LoVo (cell line): ENCODE measurements at regions not wholly inside any gene's neighbourhood (a gene's known extent, or its start where the extent isn't known, plus 50 kb on each side); places are given as distances from the start of the nearest gene placed in this dataset.
A peak's percentile ranks its signal among the peaks of the same experiment; 100 is the strongest.

ENCODE experiments used
- DNase-seq: peaks from one replicate; pipeline ENCODE4 v3.0.0-alpha.2; 2016; ENCODE audit warnings: low spot score

DNA sequence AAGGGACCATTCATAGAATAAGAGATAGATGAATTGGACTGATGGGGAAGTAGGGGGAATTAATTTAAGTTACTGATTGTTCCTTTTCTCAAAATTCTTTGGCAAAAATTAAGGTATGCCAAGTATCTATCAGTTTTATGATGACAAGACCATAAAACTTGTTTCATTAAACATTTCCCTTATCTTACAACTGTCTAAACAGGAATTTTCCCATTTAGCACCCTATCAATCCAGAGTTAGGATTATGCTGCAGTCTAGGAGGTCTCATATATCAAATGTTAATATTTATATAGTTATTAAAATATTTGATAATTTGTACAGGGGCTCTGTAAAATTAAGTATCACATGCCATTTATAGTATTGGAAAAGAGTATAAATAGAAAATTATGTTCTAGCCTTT is 51.5 kb upstream of the ARID1B start:
- DNase-seq: no peak

GRCh38 chr6:156720691-156721685 is 56.2 kb upstream of the ARID1B start:
- peak; percentile 22 for DNase-seq

DNA sequence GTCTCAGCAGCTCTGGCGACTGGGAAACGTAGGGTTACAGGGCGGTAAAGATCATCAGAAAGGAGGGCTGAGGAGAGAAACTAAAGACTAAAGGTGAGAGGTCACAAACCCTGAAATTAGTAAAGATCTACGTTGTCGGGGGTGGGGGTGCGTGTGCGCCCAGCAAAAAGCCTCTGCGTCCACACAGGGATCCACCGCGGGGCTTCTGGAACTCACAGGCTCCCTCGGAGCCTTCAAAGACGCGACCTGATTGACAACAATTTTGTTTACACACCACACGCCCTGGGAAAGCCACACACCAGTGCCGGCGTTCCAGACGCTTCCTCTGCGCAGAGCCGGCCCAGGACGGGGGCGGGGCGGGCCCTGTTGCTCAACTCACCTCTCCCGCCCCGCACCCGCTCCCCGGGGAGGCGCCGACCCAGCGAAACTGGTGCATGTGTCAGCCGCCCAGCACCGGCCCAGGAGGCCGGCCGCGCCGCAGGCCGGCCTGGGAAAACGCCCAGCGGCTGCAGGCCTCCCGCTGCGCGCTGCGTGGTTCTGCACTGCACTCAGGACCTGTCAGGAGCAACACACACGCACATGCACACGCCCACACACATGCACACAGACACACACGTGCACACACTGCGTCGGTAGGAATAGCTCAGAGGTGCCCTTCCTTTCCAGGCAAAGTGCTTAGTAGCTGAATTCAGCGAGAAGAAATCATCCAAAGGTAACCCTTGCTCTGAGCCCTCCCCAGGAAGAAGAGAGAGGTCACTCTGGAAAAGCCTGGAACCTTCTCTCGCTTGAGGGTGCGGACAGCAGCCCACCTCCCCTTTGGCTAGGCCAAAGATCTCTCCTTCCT is 57.2 kb upstream of the ARID1B start:
- DNase-seq: peak; percentile 96

GRCh38 chr6:156719395-156719719 is 57.8 kb upstream of the ARID1B start:
- DNase-seq: peak; percentile 12

GRCh38 chr6:156718647-156719394 is 58.4 kb upstream of the ARID1B start:
- no peak for DNase-seq

DNA sequence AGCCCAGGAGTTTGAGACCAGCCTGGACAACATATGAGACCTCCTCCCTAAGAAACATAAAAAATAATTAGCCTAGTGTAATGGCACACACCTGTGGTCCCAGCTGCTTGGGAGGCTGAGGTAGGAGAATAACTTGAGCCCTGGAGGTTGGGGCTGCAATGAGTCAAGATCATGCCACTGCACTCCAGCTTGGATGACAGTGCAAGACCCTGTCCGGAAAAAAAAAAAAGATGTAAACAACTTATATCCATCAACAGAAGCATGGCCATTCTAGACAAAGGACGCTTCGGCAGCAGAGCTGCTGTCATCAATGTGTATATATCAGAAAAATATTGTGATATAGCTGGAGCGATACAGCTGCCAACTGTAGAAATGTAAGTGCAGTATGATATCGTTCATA is 59.6 kb upstream of the ARID1B start:
- DNase-seq: no peak

GRCh38 chr6:156715839-156716238 is 61.3 kb upstream of the ARID1B start:
- no peak for DNase-seq

DNA sequence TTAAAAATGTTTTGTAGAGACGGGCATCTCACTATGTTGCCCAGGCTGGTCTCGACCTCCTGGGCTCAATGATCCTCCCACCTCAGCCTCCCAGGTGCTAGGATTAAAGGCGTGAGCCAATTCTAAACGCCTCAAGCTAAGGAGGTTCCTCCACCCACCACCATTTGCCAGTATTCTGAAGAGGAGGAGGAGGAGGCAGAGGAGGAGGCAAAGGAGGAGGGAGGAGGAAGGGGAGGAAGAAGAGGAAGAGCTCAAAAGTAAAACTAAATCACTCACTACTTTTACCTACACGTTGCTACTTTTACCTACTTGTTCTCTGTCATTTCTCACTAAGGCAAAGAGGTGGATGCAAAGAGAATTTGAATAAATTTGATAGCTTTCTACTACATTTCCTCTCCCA is 63.6 kb upstream of the ARID1B start:
- DNase-seq: no peak

DNA sequence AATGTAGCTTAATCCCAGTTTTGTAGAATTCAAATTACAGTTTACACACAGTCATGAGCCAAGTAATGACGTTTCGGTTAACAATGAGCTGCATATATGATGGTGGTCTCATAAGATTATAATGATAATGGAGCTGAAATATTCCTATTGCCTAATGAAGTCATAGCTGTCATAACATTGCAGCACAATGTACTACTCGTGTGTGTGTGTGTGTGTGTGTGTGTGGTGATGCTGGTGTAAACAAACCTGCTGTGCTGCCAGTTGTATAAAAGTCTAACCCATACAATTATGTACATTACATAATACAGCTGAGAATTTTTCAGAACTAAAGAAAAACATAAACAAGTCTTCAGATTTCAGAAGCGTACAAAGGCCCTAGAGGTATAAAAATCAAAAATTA is 66.7 kb upstream of the ARID1B start:
- no peak for DNase-seq

DNA sequence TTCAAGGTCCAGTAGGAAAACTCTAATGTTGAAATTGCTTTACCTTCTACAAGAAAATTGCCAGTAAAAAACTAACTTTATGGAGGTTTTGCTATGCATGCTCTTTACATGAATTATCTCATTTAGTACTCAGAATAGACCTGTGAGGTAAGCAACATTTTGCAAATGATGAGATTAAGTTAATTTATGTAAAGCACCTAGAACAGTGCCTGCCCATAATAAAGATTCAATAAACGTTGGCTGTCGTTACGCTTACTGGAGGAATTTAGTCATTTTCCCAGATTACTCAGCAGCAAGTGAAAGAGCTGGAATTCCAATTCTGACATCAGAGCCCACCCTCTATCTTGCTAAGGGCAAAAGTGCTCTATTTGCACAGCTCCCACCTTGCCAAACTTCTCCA is 69.4 kb upstream of the ARID1B start:
- DNase-seq: no peak

DNA sequence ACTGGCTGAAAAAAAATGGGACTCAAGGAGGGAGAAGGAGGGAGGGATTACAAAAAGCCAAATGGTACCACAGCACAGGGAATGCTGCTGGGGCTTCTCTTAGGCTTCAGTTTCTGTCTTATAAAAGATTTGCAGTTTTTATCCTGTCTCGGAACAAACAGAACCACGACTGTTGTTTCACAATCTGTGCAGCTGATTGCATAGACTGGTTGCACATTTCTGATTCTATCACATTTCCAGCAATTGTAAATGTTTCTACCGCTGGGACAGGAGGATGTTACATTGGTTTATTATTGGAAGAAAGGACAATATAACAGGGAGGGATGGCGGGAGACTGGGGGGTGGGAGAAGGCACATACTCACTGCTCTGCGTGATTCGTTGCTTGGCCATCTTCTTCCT is 73.5 kb upstream of the ARID1B start:
- no peak for DNase-seq

DNA sequence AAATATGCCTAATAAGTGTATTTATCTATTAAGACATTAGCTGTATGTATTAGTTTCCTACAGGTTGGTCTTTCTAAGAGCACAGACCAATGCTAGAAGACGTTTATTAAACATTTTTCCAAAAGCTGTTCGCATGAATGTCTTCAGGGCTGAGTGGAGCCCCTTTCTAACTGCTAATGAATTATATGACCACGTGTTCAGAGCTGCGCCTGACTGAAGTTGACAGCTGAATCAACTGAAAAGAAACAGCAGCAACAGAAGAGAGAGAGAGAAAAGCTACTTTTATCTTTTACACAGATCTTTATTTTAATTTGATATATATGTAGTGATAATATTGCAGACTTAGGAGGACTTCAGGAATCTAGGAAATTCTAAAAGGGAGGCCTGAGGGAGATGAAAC is 75.2 kb upstream of the ARID1B start:
- no peak for DNase-seq

DNA sequence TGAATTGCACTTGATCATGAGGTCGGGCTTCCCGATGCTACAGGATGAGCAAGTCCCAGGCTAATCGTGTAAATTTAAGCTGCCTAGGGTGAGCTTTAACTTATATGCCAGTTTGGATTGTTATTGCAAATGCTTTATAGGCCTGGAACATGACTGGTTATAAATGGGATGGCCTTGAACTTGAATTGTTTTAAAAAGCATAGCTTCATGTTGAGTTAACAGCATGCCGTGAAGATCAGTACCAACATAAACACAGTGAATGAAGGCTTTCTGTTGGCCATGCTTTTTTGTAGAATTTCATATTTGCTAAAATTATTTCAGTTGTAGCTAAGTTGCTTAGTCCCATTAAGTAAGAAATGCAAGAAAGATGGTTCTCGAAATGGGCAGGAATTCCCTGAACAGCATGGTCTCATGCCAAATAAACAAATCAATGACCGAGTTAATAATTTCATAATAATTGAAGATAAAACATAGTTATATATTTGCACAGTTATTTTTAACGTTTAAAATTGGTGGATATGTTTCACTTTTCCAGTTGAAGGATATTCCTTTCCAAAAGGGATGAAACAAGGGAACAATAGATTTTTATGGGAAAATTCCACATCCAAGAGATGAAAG is 76.6 kb upstream of the ARID1B start:
- DNase-seq: no peak

GRCh38 chr6:156699935-156700334 is 77.2 kb upstream of the ARID1B start:
- DNase-seq: no peak

- peak; percentile 15 for DNase-seq
These were observed 78.2 kb upstream of the ARID1B start for GRCh38 chr6:156699017-156699421.

GRCh38 chr6:156698239-156699016 is 78.8 kb upstream of the ARID1B start:
- DNase-seq: no peak

DNA sequence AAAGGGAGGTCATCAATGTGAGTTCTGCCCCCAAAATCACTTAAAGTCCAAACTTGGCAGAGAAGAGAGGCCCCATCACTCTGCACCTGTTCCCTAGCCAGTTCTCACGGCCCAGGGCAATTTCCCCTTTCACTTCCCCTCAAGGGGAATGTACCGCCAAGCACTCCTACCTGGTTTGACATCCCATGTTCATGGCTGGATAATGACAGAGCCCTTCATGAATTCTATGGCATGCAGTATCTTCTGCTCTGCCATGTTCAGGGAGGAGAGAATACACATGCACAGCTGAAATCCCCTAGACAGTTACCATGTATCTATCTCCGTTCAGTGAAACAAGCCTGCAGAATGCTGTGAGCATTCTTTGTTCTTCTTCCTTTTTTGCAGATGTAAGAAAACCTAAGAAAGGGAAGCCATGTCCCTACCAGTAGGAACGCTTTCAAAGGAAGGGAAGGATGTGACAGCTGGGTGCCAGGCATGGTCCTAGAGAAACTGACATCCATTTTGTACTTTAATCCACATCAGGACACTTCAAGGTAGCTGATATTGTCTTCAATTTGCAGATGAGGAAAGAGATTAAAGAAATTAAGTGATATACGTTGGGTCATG is 79.8 kb upstream of the ARID1B start:
- no peak for DNase-seq

DNA sequence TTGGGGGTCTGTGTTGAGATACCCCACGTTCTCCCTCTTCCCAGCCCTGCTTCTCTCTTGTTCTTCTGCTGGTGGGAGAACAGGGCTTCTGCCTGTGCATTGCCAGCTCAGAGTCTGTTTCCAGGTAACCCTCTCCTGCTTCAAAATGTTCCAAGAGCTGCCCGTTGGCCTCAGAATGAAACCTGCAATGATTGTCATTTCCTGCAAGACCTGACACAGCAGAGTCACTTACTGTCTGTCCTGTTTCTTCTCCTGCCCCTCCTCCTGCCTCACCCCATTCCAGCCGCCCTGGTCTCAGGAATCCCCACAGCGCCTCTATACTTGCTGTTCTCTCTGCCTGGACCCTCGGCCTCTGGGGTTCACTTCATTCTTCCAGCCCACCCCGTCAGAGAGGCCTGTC is 81.4 kb upstream of the ARID1B start:
- DNase-seq: no peak

DNA sequence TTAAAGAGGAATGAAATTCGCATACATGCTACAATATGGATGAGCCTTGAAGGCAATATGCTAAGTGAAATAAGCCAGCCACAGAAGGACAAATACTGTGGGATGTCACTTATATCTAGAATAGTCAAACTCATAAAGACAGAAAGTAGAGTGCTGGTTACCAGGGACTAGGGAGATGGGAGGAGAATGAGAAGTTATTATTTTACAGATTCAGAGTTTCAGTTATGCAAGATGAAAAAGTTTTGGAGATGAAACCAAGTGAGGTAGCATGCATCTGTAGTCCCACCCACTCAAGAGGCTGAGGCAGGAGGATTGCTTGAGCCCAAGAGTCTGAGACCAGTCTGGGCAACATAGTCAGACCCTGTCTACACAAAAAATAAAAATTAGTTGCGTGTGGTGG is 82.5 kb upstream of the ARID1B start:
- no peak for DNase-seq

GRCh38 chr6:156691018-156691417 is 86.2 kb upstream of the ARID1B start:
- DNase-seq: no peak

GRCh38 chr6:156689656-156690055 is 87.5 kb upstream of the ARID1B start:
- DNase-seq: no peak
